ENCODE measurements at regions not wholly inside any gene's neighbourhood (a gene's known extent, or its start where the extent isn't known, plus 50 kb on each side); places are given as distances from the start of the nearest gene placed in this dataset.

- TF ChIP-seq CTCF (IDR thresholded peaks at IDR 0.05), result no peak
- no peak for TF ChIP-seq POLR2A (IDR thresholded peaks at IDR 0.05)
Observed at GRCh38 chr2:121110924-121111323, 174.1 kb downstream of the TFCP2L1 start.
